Activated naive CD4-positive, alpha-beta T cell treated with anti-CD3 and anti-CD28 coated beads, Interleukin-2, amount 10 ng/mL, durations not matched to agents 7 days and 5 days (primary cell): ENCODE measurements at regions not wholly inside any gene's neighbourhood (a gene's known extent, or its start where the extent isn't known, plus 50 kb on each side); places are given as distances from the start of the nearest gene placed in this dataset.

Source experiments
- CTCF ChIA-PET: fragments of 350-600 bp; sonication (Branson Sonifier 250); formaldehyde crosslinking; loops from one replicate; lab custom pipeline; 2021; ENCODE audit warnings: antibody characterized with exemption; lab: Charles Lee
- DNase-seq: peaks from one replicate; pipeline ENCODE4 v3.0.0-alpha.2; 2020
- H3K27ac Mint-ChIP-seq: one replicate; pipeline ENCODE4 v1.8.0; 2021; ENCODE audit warnings: mild to moderate bottlenecking, moderate library complexity, mixed read lengths
- H3K27me3 Mint-ChIP-seq: one replicate; pipeline ENCODE4 v1.8.0; 2021; ENCODE audit warnings: mild to moderate bottlenecking, mixed read lengths
- H3K36me3 Mint-ChIP-seq: one replicate; pipeline ENCODE4 v1.8.0; 2021; ENCODE audit warnings: mixed read lengths
- H3K4me1 Mint-ChIP-seq: one replicate; pipeline ENCODE4 v1.8.0; 2021; ENCODE audit warnings: mixed read lengths
- H3K4me3 Mint-ChIP-seq: one replicate; pipeline ENCODE4 v1.8.0; 2021; ENCODE audit warnings: mild to moderate bottlenecking, moderate library complexity, mixed read lengths
- H3K9me3 Mint-ChIP-seq: one replicate; pipeline ENCODE4 v1.8.0; 2021; ENCODE audit warnings: mixed read lengths

GRCh38 chr7:46360296-46360695 lies 439.2 kb upstream of the IGFBP3 start:
- H3K36me3 Mint-ChIP-seq = no peaks in the 10 kb centered on the region
- no peak overlapping the region for H3K27ac Mint-ChIP-seq
- no peaks in the 10 kb centered on the region for H3K27me3 Mint-ChIP-seq
- no peak for DNase-seq
- H3K4me1 Mint-ChIP-seq = no peaks in the 10 kb centered on the region
- CTCF ChIA-PET = no interaction called here
- H3K9me3 Mint-ChIP-seq = no peaks in the 10 kb centered on the region
- H3K4me3 Mint-ChIP-seq = no peak overlapping the region

- no peak overlapping the region for H3K4me3 Mint-ChIP-seq
- CTCF ChIA-PET = no interaction called here
Observed at GRCh38 chr7:46357851-46358250, 436.8 kb upstream of the IGFBP3 start.

GRCh38 chr7:46357290-46357689 lies 436.2 kb upstream of the IGFBP3 start:
- Mint-ChIP-seq H3K36me3 (no peaks in the 10 kb centered on the region), H3K27ac (no peak overlapping the region), H3K4me1 (no peaks in the 10 kb centered on the region), H3K27me3 (no peaks in the 10 kb centered on the region), H3K9me3 (no peaks in the 10 kb centered on the region), H3K4me3 (no peak overlapping the region)
- CTCF ChIA-PET = no interaction called here
- DNase-seq = no peak

More at GRCh38 chr7:46357851-46358250, 436.8 kb upstream of the IGFBP3 start:
- no peaks in the 10 kb centered on the region for H3K4me1 Mint-ChIP-seq
- no peak for DNase-seq
- no peaks in the 10 kb centered on the region for H3K36me3 Mint-ChIP-seq
- no peaks in the 10 kb centered on the region for H3K27me3 Mint-ChIP-seq
- no peak overlapping the region for H3K27ac Mint-ChIP-seq
- no peaks in the 10 kb centered on the region for H3K9me3 Mint-ChIP-seq

- no peak for DNase-seq
- Mint-ChIP-seq H3K4me3 (no peak overlapping the region), H3K36me3 (no peaks in the 10 kb centered on the region), H3K4me1 (no peaks in the 10 kb centered on the region), H3K27ac (no peak overlapping the region), H3K9me3 (no peaks in the 10 kb centered on the region), H3K27me3 (no peaks in the 10 kb centered on the region)
- CTCF ChIA-PET = no interaction called here
Observed at GRCh38 chr7:46356371-46356770, 435.3 kb upstream of the IGFBP3 start.

GRCh38 chr7:46355331-46355730 lies 434.3 kb upstream of the IGFBP3 start:
- no peaks in the 10 kb centered on the region for H3K36me3 Mint-ChIP-seq
- H3K4me3 Mint-ChIP-seq = no peak overlapping the region
- no peaks in the 10 kb centered on the region for H3K27me3 Mint-ChIP-seq
- DNase-seq = no peak
- H3K4me1 Mint-ChIP-seq = no peaks in the 10 kb centered on the region
- CTCF ChIA-PET = no interaction called here
- H3K9me3 Mint-ChIP-seq = no peaks in the 10 kb centered on the region
- no peak overlapping the region for H3K27ac Mint-ChIP-seq

DNA sequence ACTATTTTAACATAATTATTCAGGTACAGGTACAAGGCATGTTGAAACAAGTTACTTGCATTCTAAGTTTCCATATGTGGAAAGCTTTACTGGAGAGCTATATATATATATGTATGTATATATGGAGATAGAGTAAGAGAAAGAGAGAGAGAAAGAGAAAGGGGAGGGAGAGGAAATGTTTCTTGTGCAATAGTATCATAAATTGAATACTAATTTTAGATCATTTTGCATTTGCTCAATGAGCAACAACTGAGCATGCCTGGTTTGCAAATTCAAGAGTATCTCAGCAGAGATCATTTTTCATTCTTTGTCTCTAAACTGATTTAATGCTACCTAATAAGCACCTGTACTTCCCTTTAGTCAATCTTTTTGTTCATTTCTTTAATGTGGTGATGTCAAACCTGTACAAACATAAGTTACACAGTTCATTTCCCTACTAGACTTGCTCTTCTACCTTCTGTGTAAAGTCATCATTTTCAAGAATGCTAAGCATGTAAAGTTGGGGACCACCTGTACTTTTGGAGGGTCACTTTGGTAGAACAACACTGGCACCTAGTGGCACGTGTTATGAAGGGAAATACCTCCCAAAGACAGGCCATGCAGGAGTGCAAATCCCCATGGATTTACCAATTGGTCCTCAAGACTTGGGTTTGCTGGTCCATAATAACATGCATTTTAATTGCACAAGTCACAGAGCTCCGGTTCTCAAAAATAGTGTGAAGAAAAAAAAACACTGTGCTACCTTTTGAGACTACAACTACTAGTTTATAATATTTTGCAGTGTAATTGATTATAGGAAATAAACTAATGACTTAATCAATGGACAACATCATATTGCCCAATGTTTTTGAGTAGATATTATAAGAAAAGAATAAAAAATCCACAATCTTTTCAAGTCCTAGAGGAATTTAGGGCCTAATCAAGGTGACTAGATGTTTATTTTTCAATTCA lies 431.2 kb upstream of the IGFBP3 start:
- no peak overlapping the region for H3K27ac Mint-ChIP-seq
- no peaks in the 10 kb centered on the region for H3K4me1 Mint-ChIP-seq
- no peaks in the 10 kb centered on the region for H3K9me3 Mint-ChIP-seq
- no peak overlapping the region for H3K4me3 Mint-ChIP-seq
- H3K27me3 Mint-ChIP-seq = no peaks in the 10 kb centered on the region
- CTCF ChIA-PET = interaction anchor here (1.2 to 2.3 kb wide), 2 partner anchors 429 to 435 kb away, joined by 3 to 13 read pairs; no protein-coding TSS in a partner anchor
- peak; percentile 24 for DNase-seq
- H3K36me3 Mint-ChIP-seq = no peaks in the 10 kb centered on the region

- Mint-ChIP-seq H3K27ac (no peak overlapping the region), H3K4me3 (no peak overlapping the region), H3K4me1 (no peaks in the 10 kb centered on the region), H3K9me3 (no peaks in the 10 kb centered on the region), H3K36me3 (no peaks in the 10 kb centered on the region), H3K27me3 (no peaks in the 10 kb centered on the region)
- no peak for DNase-seq
- CTCF ChIA-PET = no interaction called here
Observed at GRCh38 chr7:46349490-46349889, 428.4 kb upstream of the IGFBP3 start.

- Mint-ChIP-seq H3K36me3 (no peaks in the 10 kb centered on the region), H3K27ac (no peak overlapping the region), H3K27me3 (no peaks in the 10 kb centered on the region), H3K4me1 (no peaks in the 10 kb centered on the region), H3K9me3 (no peaks in the 10 kb centered on the region), H3K4me3 (no peak overlapping the region)
- CTCF ChIA-PET = interaction anchor here (3.0 kb wide), 1 partner anchor 422 kb away, joined by 10 read pairs; no protein-coding TSS in a partner anchor
- DNase-seq = no peak
Observed at GRCh38 chr7:46344533-46344932, 423.5 kb upstream of the IGFBP3 start.

GRCh38 chr7:46343802-46344201 lies 422.7 kb upstream of the IGFBP3 start:
- no peaks in the 10 kb centered on the region for H3K4me1 Mint-ChIP-seq
- H3K36me3 Mint-ChIP-seq = no peaks in the 10 kb centered on the region
- H3K4me3 Mint-ChIP-seq = no peak overlapping the region
- CTCF ChIA-PET = interaction anchor here (3.0 kb wide), 1 partner anchor 421 kb away, joined by 10 read pairs; no protein-coding TSS in a partner anchor
- H3K9me3 Mint-ChIP-seq = no peaks in the 10 kb centered on the region
- H3K27ac Mint-ChIP-seq = no peak overlapping the region
- no peaks in the 10 kb centered on the region for H3K27me3 Mint-ChIP-seq
- DNase-seq = no peak

GRCh38 chr7:46322937-46323336 lies 401.9 kb upstream of the IGFBP3 start:
- CTCF ChIA-PET = no interaction called here
- H3K27me3 Mint-ChIP-seq = no peaks in the 10 kb centered on the region
- H3K36me3 Mint-ChIP-seq = no peaks in the 10 kb centered on the region
- DNase-seq = no peak
- no peak overlapping the region for H3K27ac Mint-ChIP-seq
- peaks cover 3% of the 10 kb centered on the region for H3K9me3 Mint-ChIP-seq
- no peak overlapping the region for H3K4me3 Mint-ChIP-seq
- H3K4me1 Mint-ChIP-seq = no peaks in the 10 kb centered on the region

DNA sequence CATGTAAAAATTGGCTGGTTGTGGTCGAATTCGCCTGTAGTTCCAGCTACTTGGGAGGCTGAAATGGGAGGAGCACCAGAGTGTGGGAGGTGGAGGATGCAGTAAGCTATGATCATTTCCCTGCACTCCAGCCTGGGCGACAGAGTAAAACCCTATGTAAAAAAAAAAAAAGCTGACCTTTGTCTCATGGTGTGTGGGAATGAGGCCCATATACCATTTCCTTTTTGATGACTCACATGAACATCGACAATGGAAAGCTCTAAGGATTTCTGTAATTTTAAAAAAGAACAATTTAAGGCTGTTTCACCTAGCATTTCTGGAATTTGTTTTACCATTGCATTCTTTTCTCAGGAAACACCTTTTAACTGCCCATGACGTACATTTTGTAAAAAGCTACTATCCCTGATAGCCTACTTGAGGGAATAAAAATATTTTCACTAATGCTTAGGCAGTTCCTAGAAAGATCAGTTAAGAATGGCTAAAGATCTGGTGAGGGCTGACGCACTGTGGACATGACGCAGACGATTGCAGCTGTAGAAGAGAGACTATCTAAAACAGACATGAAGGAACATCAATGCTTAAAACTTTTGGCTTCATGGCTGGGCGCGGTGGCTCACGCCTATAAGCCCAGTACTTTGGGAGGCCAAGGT lies 400.6 kb upstream of the IGFBP3 start:
- H3K36me3 Mint-ChIP-seq = no peaks in the 10 kb centered on the region
- no peak for DNase-seq
- H3K27me3 Mint-ChIP-seq = no peaks in the 10 kb centered on the region
- H3K4me1 Mint-ChIP-seq = no peaks in the 10 kb centered on the region
- no peak overlapping the region for H3K4me3 Mint-ChIP-seq
- CTCF ChIA-PET = no interaction called here
- H3K9me3 Mint-ChIP-seq = peaks cover 3% of the 10 kb centered on the region
- no peak overlapping the region for H3K27ac Mint-ChIP-seq

- H3K9me3 Mint-ChIP-seq = peaks cover 3% of the 10 kb centered on the region
- no peaks in the 10 kb centered on the region for H3K27me3 Mint-ChIP-seq
- H3K4me3 Mint-ChIP-seq = no peak overlapping the region
- no peak for DNase-seq
- CTCF ChIA-PET = no interaction called here
- H3K27ac Mint-ChIP-seq = no peak overlapping the region
- H3K4me1 Mint-ChIP-seq = no peaks in the 10 kb centered on the region
- no peaks in the 10 kb centered on the region for H3K36me3 Mint-ChIP-seq
Observed at GRCh38 chr7:46320956-46321355, 399.9 kb upstream of the IGFBP3 start.

DNA sequence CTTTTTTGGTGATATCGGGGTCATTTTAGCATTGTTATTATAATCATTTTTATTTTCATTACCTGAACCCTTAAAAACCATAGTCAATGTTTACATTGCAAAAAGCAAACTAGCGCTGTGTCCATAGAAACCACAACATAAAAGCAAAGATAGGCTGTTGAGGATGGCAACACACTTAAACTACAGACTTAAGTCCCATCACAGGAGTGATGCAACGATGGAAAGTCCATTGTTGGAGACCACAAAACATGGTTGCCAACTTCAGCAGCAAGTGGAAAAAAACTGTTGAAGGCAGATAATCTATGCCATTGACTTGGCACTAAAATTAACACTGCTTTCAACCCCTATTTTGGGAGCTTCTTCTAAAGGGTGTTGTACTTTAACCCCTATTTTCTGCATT lies 398.8 kb upstream of the IGFBP3 start:
- Mint-ChIP-seq H3K36me3 (no peaks in the 10 kb centered on the region), H3K27me3 (no peaks in the 10 kb centered on the region), H3K27ac (no peak overlapping the region), H3K4me1 (no peaks in the 10 kb centered on the region), H3K9me3 (peaks cover 2% of the 10 kb centered on the region), H3K4me3 (no peak overlapping the region)
- CTCF ChIA-PET = no interaction called here
- no peak for DNase-seq

- Mint-ChIP-seq H3K27me3 (no peaks in the 10 kb centered on the region), H3K9me3 (peaks cover 2% of the 10 kb centered on the region), H3K27ac (no peak overlapping the region), H3K36me3 (no peaks in the 10 kb centered on the region), H3K4me1 (no peaks in the 10 kb centered on the region), H3K4me3 (no peak overlapping the region)
- CTCF ChIA-PET = no interaction called here
- no peak for DNase-seq
Observed at GRCh38 chr7:46318276-46318675, 397.2 kb upstream of the IGFBP3 start.

DNA sequence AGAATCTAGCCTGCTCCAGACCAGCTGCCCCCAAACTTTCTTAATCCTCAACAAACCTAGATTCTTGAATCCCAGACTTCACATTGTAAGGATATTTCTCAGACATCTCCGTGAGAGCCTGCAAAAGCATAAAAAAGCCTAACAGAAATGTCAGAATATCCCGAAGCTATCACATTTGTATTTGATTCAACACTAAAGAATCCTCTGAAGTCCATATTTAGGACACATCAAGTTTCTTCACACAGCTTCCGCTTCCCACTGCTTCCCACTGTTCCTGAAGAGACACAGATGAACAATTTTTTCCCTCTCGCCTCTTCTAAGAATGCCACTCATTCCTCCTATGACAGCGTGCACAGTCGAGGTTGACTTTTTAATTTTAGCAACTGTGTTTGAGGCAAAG lies 396.2 kb upstream of the IGFBP3 start:
- CTCF ChIA-PET = no interaction called here
- H3K4me1 Mint-ChIP-seq = no peaks in the 10 kb centered on the region
- no peaks in the 10 kb centered on the region for H3K27me3 Mint-ChIP-seq
- H3K4me3 Mint-ChIP-seq = no peak overlapping the region
- peaks cover 2% of the 10 kb centered on the region for H3K9me3 Mint-ChIP-seq
- H3K36me3 Mint-ChIP-seq = no peaks in the 10 kb centered on the region
- DNase-seq = no peak
- no peak overlapping the region for H3K27ac Mint-ChIP-seq
